GM12875 (cell line): ENCODE measurements at regions not wholly inside any gene's neighbourhood (a gene's known extent, or its start where the extent isn't known, plus 50 kb on each side); places are given as distances from the start of the nearest gene placed in this dataset.
"Not testable (repeated sequence)": the region's sequence is repeated elsewhere in the genome, so short reads cannot be mapped to it uniquely, and the experiment has no call there.

Source experiments
- H3K4me3 ChIP-seq: one replicate; pipeline ENCODE4 v1.5.1; 2011; ENCODE audit warnings: low read depth, low read length, control low read depth
- TF ChIP-seq, protein P1 (sequence below): IDR thresholded peaks from 2 replicates; pipeline ENCODE4 v1.5.1; 2011; ENCODE audit warnings: low read depth, mild to moderate bottlenecking, control low read depth, inconsistent platforms, low read length, moderate library complexity, borderline replicate concordance; ENCODE audit not compliant: insufficient read depth

DNA sequence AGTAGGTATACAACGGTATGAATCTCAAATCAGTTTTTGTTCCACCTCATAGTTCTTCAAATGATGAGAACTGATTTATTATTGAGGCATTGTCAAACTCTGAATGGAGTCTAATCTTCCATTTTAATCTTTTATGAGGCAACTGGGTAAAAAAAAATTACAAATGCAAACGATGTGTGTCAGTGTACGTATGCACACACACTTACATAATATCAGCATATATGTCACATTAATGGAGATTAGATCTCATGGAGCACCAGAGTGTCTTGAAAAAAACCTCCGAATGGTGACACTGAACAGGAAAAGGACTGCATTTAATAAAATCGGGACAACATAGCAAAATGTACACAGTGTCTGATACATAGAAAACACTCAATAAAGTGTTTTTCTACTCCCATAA lies 842.7 kb downstream of the EFNB2 start:
- TF ChIP-seq, protein P1, sequence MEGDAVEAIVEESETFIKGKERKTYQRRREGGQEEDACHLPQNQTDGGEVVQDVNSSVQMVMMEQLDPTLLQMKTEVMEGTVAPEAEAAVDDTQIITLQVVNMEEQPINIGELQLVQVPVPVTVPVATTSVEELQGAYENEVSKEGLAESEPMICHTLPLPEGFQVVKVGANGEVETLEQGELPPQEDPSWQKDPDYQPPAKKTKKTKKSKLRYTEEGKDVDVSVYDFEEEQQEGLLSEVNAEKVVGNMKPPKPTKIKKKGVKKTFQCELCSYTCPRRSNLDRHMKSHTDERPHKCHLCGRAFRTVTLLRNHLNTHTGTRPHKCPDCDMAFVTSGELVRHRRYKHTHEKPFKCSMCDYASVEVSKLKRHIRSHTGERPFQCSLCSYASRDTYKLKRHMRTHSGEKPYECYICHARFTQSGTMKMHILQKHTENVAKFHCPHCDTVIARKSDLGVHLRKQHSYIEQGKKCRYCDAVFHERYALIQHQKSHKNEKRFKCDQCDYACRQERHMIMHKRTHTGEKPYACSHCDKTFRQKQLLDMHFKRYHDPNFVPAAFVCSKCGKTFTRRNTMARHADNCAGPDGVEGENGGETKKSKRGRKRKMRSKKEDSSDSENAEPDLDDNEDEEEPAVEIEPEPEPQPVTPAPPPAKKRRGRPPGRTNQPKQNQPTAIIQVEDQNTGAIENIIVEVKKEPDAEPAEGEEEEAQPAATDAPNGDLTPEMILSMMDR, result no peak
- no peak overlapping the region for H3K4me3 ChIP-seq

DNA sequence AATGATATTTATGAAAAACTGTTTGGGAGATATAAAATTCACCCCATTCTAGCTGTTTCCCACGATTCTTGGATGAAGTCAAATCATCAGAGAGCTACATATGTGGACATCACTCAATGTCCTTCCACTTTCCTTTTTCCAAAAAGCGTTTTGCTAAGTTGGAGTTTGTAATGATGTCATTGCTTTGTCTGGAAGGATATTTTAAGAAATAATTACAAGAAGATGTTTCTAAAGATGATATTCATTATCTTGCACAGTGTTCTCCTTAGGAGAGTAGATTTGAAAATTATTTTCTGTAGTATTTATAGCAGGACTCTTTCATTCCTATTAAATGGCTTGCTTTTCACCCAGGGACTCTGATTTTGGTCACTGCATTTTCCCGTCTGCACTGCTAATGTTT lies 851.2 kb downstream of the EFNB2 start:
- no peak overlapping the region for H3K4me3 ChIP-seq
- TF ChIP-seq, protein P1, result no peak

DNA sequence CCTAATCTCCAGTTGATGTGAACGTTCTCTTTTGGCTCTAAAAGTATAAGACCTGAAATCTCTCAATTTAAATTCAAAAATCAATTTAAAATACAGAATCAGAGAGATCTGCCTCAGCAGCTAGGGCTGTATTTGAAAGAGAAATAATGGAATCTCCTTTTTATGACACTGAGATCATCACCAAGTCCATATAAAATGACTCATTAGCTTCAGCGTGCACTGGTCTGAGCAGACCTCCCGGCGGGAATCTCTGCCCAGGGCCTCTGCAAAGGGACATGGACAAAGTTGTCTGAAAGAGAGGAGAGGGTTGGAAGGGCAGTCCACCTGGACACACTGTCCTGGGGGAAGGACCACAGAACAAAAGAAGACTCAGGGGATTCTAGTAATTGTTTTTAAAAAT lies 855.6 kb downstream of the EFNB2 start:
- TF ChIP-seq, protein P1, result no peak
- H3K4me3 ChIP-seq, result no peak overlapping the region

GRCh38 chr13:105678072-105678471 lies 857.4 kb downstream of the EFNB2 start:
- TF ChIP-seq, protein P1, result no peak
- H3K4me3 ChIP-seq, result no peak overlapping the region

DNA sequence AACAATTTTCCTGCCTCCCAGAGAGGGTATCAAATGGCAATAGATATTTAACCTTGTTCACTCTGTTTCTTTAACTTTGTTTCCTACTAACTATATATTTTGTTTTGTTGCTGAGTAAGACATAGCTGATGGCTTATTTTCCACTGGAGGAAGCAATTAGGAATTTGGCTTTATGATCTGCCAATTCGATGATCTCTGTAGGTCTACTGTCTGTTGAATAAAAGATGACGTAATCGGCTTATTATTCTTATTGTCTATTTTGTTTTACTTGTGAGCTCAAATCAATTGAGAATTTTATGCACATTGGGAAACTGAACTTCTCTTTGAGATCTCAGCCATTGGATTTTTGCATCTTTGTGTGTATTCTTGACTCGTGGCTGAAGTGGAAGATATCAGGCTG lies 862.6 kb downstream of the EFNB2 start:
- TF ChIP-seq, protein P1, result no peak
- no peak overlapping the region for H3K4me3 ChIP-seq

- H3K4me3 ChIP-seq, result not testable (repeated sequence)
Observed at GRCh38 chr13:105671131-105671530, 864.3 kb downstream of the EFNB2 start.

DNA sequence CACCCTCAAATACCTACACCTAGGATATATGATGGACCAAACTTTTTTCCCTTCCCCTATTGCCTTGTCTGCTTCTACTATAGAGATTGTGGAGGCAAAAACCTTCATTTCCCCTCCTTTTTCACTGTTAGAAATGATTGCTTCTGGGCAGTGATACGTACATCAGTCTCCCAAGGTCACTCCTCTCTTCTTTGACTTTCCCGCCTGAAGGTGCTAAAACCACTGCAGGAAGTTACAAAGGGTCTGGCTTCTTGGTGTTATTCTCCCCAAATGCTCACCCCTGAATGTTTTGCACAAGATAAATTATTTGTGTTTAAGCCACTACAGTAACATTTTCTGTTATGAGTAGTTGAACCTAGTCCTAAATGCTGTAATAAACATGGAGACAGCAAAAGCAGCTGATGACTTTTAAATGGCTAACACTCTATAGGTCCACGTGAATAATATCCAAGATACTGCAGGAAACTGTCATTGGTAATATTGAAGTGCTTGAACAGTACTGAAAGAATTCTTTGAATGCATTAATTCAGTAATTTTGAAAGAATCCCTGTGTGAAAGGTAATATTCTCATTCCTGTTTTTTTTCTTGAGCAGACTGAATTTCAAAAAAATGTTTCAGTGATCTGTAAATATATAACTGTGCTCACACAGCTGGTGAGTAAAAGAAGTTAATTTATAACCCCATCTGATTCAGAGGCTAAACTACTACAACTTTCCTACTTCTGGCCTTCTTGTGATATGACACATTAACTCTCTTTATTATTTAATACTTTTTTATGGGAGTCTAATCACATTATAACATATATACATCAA lies 865.1 kb downstream of the EFNB2 start:
- TF ChIP-seq, protein P1, result no peak
- H3K4me3 ChIP-seq, result no peak overlapping the region
